ENCODE measurements at regions not wholly inside any gene's neighbourhood (a gene's known extent, or its start where the extent isn't known, plus 50 kb on each side); places are given as distances from the start of the nearest gene placed in this dataset.

DNA sequence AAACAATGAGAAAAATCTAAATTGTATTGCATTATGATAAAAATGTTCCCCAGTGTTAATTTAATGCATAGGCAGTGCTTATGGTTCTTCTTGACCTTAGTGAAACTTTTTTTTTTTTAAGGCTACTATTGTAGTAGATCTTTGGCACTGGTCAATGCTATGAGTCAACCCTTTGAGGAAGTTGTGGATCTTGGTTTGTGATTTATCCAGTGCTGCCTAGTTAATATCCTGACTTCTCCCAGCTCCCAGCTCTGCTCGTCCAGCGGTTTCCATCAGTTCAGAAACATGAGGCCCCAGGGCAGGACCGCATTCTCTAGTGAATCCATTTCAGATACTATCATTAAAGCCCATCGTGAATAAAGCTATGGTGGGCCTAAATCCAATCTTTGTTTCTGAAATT lies 364.5 kb upstream of the JARID2 start:
- Histone ChIP-seq H3K36me3 (no peaks in the 10 kb centered on the region), H3K27me3 (no peaks in the 10 kb centered on the region), H3K9me3 (no peaks in the 10 kb centered on the region), H3K4me3 (no peak overlapping the region), H3K27ac (peak overlapping the region in 1 of 4 donors; percentile 21), H3K4me1 (peaks cover 0 to 44% (median 0%) of the 10 kb centered on the region in 4 donors)
- no peak for DNase-seq
- in situ Hi-C loops (cut with MboI; ENCODE audit: low pct_ligation_motif_present in 1 of 4, low pct_unique_long_range_greater_than_20kb in 1 of 4, low sequenced_read_pairs in 3 of 4) (no loop called here), intact Hi-C loops (cut with DNase I; ENCODE audit: low total_unique reads) (no loop called here)
- WGBS, 2 donors (ENCODE audit: low coverage in 1 of 2), result 66 to 88% methylated on average over 4 of the region's 4 CpGs
- TF ChIP-seq POLR2A (IDR thresholded peaks at IDR 0.05), result no peak
- TF ChIP-seq EP300 (IDR thresholded peaks at IDR 0.05; ENCODE audit: low read depth), result no peak
- TF ChIP-seq, protein P1, sequence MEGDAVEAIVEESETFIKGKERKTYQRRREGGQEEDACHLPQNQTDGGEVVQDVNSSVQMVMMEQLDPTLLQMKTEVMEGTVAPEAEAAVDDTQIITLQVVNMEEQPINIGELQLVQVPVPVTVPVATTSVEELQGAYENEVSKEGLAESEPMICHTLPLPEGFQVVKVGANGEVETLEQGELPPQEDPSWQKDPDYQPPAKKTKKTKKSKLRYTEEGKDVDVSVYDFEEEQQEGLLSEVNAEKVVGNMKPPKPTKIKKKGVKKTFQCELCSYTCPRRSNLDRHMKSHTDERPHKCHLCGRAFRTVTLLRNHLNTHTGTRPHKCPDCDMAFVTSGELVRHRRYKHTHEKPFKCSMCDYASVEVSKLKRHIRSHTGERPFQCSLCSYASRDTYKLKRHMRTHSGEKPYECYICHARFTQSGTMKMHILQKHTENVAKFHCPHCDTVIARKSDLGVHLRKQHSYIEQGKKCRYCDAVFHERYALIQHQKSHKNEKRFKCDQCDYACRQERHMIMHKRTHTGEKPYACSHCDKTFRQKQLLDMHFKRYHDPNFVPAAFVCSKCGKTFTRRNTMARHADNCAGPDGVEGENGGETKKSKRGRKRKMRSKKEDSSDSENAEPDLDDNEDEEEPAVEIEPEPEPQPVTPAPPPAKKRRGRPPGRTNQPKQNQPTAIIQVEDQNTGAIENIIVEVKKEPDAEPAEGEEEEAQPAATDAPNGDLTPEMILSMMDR (IDR thresholded peaks at IDR 0.05), result no peak
- no peak for TF ChIP-seq POLR2AphosphoS5 (IDR thresholded peaks at IDR 0.05)

DNA sequence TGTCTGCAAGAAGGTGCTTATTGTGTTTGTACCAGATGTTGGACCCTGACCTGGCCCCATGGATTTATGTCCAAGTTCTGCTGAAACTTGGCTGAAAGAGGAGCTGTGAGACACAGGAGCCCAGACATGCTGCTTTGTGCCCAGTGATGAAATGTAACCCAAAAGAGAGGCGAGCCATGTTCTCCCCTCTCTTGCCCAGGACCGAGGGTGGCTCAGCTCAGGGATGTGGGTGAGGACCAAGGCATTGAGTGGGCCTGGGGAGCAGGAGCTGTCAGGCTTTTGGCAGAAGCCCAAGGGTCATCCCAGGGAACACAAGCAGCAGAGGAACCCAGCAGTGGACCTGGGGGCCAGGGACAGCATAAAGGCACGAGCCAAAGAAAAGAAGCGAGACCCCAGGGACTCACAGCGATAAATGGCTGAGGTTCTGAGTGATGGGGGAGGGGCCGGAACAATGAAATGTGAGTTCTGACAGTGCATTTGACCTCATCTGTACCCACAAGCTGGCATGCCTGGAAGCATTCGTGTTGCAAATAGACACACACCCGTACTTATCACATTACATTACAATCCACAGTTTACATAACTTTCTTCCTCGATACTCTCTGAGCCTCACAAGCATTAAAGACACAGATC lies 363.4 kb upstream of the JARID2 start:
- no peak for DNase-seq
- TF ChIP-seq EP300 (IDR thresholded peaks at IDR 0.05; ENCODE audit: low read depth), result no peak
- no peak for TF ChIP-seq POLR2A (IDR thresholded peaks at IDR 0.05)
- TF ChIP-seq, protein P1 (IDR thresholded peaks at IDR 0.05), result no peak

DNA sequence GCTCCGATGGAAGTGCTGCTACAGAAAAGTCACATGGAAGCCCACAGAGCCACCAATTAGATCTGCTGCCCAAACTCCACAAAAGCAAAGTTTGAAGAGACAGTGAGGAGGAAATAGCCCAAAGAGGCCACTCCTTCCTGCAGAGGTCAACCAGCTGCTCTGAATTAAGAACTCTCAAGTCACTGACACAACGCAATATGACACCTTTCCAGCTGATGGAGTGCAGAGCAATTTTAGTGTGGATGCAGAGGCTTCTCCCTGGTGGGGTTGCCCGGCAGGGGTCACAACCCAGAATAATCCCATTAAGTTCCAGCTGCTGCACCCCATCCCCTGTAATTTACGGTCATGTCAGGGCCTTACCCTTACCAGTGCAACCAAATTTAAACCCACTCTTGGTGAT lies 361.9 kb upstream of the JARID2 start:
- TF ChIP-seq POLR2AphosphoS5 (IDR thresholded peaks at IDR 0.05), result no peak
- no peak for TF ChIP-seq POLR2A (IDR thresholded peaks at IDR 0.05)
- TF ChIP-seq, protein P1 (IDR thresholded peaks at IDR 0.05), result no peak
- H3K27ac ChIP-seq, result no peak overlapping the region
- no peaks in the 10 kb centered on the region for H3K27me3 ChIP-seq
- intact Hi-C loops (cut with DNase I; ENCODE audit: low total_unique reads) (loop anchor here (2.0 kb wide), 1 partner anchor 45 kb away; no protein-coding TSS in a partner anchor), in situ Hi-C loops (cut with MboI; ENCODE audit: low pct_ligation_motif_present in 1 of 4, low pct_unique_long_range_greater_than_20kb in 1 of 4, low sequenced_read_pairs in 3 of 4) (no loop called here)
- no peaks in the 10 kb centered on the region for H3K36me3 ChIP-seq
- H3K9me3 ChIP-seq, result no peaks in the 10 kb centered on the region
- H3K4me3 ChIP-seq, result no peak overlapping the region
- 75 to 100% methylated on average over 2 to 4 of the region's 4 CpGs for WGBS, 2 donors (ENCODE audit: low coverage in 1 of 2)
- peaks cover 0 to 36% (median 0%) of the 10 kb centered on the region in 4 donors for H3K4me1 ChIP-seq
- no peak for DNase-seq

More for the DNA sequence above, 363.4 kb upstream of the JARID2 start:
- in situ Hi-C loops (cut with MboI; ENCODE audit: low pct_ligation_motif_present in 1 of 4, low pct_unique_long_range_greater_than_20kb in 1 of 4, low sequenced_read_pairs in 3 of 4) (no loop called here), intact Hi-C loops (cut with DNase I; ENCODE audit: low total_unique reads) (no loop called here)
- no peaks in the 10 kb centered on the region for H3K27me3 ChIP-seq
- H3K9me3 ChIP-seq, result no peaks in the 10 kb centered on the region
- no peak overlapping the region for H3K4me3 ChIP-seq
- no peak overlapping the region for H3K27ac ChIP-seq
- 65% methylated on average over 9 of the region's 9 CpGs; no CpG with 5 or more reads in 1 of the 2 donors for WGBS, 2 donors (ENCODE audit: low coverage in 1 of 2)
- no peaks in the 10 kb centered on the region for H3K36me3 ChIP-seq
- H3K4me1 ChIP-seq, result peaks cover 0 to 36% (median 0%) of the 10 kb centered on the region in 4 donors

GRCh38 chr6:14885498-14885897 lies 360.4 kb upstream of the JARID2 start:
- 61% methylated on average over 5 of the region's 5 CpGs; no CpG with 5 or more reads in 1 of the 2 donors for WGBS, 2 donors (ENCODE audit: low coverage in 1 of 2)
- TF ChIP-seq EP300 (IDR thresholded peaks at IDR 0.05; ENCODE audit: low read depth), result no peak
- TF ChIP-seq, protein P1 (IDR thresholded peaks at IDR 0.05), result no peak
- TF ChIP-seq POLR2AphosphoS5 (IDR thresholded peaks at IDR 0.05), result no peak
- TF ChIP-seq POLR2A (IDR thresholded peaks at IDR 0.05), result no peak
- Histone ChIP-seq H3K36me3 (no peaks in the 10 kb centered on the region), H3K9me3 (no peaks in the 10 kb centered on the region), H3K4me1 (peaks cover 0 to 43% (median 5%) of the 10 kb centered on the region in 4 donors), H3K4me3 (no peak overlapping the region), H3K27ac (no peak overlapping the region), H3K27me3 (no peaks in the 10 kb centered on the region)
- DNase-seq, result no peak
- intact Hi-C loops (cut with DNase I; ENCODE audit: low total_unique reads) (loop anchor here (2.0 kb wide), 1 partner anchor 43 kb away; no protein-coding TSS in a partner anchor), in situ Hi-C loops (cut with MboI; ENCODE audit: low pct_ligation_motif_present in 1 of 4, low pct_unique_long_range_greater_than_20kb in 1 of 4, low sequenced_read_pairs in 3 of 4) (no loop called here)
